Gastrocnemius medialis (tissue), 4 donors: ENCODE measurements at regions not wholly inside any gene's neighbourhood (a gene's known extent, or its start where the extent isn't known, plus 50 kb on each side); places are given as distances from the start of the nearest gene placed in this dataset.

ENCODE experiments used
- POLR2A ChIP-seq, 2 donors: fragments of 450-650 bp; IDR thresholded peaks; one replicate each; pipeline ENCODE4 v1.6.1; 2017; ENCODE audit warnings: antibody characterized with exemption in 2 of 2, mild to moderate bottlenecking in 2 of 2, moderate library complexity in 2 of 2
- TF ChIP-seq, protein P1 (sequence below), 5 experiments: fragments of 450-650 bp in 3 of 5; fragments of 200-600 bp in 2 of 5; sonication (generic) in 2 of 5; IDR thresholded peaks in 4 of 5; conservative IDR thresholded peaks in 1 of 5; 1 replicate in 4 of 5; 2 replicates in 1 of 5; pipeline ENCODE4 v1.5.1; 2016 to 2019; ENCODE audit warnings: antibody characterized with exemption in 5 of 5, mild to moderate bottlenecking in 3 of 5, moderate library complexity in 3 of 5

DNA sequence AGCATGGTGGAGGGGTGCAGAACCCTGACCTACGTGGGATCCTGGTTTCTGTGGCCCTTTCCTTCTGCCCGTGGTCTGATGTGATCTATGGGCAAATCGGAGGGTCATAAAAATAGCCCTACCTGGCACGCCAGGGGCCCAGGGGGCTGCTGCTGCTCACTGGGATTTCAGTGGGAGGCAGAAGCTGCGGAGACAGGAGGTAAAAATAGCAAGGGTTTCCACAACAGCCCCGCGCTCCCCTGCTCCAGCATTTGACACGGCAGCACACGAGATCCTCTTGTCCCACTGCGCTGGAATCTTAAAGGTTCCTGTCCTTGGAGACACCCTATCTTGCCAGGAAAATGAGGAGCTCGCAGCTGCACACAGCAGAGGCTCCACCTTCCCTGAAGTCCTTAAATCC, 321.2 kb downstream of the CTTN start:
- TF ChIP-seq POLR2A (IDR thresholded peaks at IDR 0.05), result no peak
- TF ChIP-seq, protein P1, sequence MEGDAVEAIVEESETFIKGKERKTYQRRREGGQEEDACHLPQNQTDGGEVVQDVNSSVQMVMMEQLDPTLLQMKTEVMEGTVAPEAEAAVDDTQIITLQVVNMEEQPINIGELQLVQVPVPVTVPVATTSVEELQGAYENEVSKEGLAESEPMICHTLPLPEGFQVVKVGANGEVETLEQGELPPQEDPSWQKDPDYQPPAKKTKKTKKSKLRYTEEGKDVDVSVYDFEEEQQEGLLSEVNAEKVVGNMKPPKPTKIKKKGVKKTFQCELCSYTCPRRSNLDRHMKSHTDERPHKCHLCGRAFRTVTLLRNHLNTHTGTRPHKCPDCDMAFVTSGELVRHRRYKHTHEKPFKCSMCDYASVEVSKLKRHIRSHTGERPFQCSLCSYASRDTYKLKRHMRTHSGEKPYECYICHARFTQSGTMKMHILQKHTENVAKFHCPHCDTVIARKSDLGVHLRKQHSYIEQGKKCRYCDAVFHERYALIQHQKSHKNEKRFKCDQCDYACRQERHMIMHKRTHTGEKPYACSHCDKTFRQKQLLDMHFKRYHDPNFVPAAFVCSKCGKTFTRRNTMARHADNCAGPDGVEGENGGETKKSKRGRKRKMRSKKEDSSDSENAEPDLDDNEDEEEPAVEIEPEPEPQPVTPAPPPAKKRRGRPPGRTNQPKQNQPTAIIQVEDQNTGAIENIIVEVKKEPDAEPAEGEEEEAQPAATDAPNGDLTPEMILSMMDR (IDR thresholded peaks at IDR 0.05 in 4 of 5, conservative IDR thresholded peaks at IDR 0.05 in 1 of 5), result no peak
